Caco-2 (cell line): ENCODE measurements at regions not wholly inside any gene's neighbourhood (a gene's known extent, or its start where the extent isn't known, plus 50 kb on each side); places are given as distances from the start of the nearest gene placed in this dataset.

Experiments
- BruUV-seq: library from RNA; stranded (reverse); fragments of 400-500 nt; replicated peaks from 2 replicates; lab custom pipeline; 2021; lab: Mats Ljungman, UMichigan
- CTCF ChIA-PET: fragments of 300-600 bp; sonication (Branson Sonifier 250); formaldehyde crosslinking; loops from one replicate; lab custom pipeline; 2022; ENCODE audit warnings: antibody characterized with exemption; lab: Charles Lee
- POLR2A ChIA-PET: fragments of 300-600 bp; sonication (Branson Sonifier 250); formaldehyde crosslinking; loops from one replicate; lab custom pipeline; 2022; ENCODE audit warnings: antibody characterized with exemption; lab: Charles Lee
- DNase-seq, 2 experiments: peaks; one replicate each; pipeline versions ENCODE4 v3.0.0 to v3.0.0-alpha.2; 2020 to 2022
- H3K27me3 ChIP-seq: replicated peaks from 2 replicates; pipeline ENCODE4 v1.6.0; 2011; ENCODE audit warnings: low read length; ENCODE audit not compliant: control insufficient read depth, insufficient read depth
- H3K36me3 ChIP-seq: 2 replicates; pipeline ENCODE4 v1.5.1; 2011; ENCODE audit warnings: low read length; ENCODE audit not compliant: control insufficient read depth, insufficient read depth
- H3K4me1 ChIP-seq: fragments of 250-450 bp; sonication (Bioruptor Pico); 2 replicates; pipeline ENCODE4 v1.5.1; 2020; ENCODE audit warnings: mild to moderate bottlenecking
- H3K4me3 ChIP-seq: 2 replicates; pipeline ENCODE4 v1.5.1; 2011; ENCODE audit warnings: low read depth, mild to moderate bottlenecking, control low read depth, low read length
- H3K9me3 ChIP-seq: fragments of 250-450 bp; sonication (Bioruptor Pico); 2 replicates; pipeline ENCODE4 v1.5.1; 2020; ENCODE audit warnings: mild to moderate bottlenecking, moderate library complexity
- H3K27ac Mint-ChIP-seq: one replicate; pipeline ENCODE4 v1.8.0; 2022; ENCODE audit warnings: mixed read lengths; ENCODE audit not compliant: unreplicated experiment
- H3K27me3 Mint-ChIP-seq: one replicate; pipeline ENCODE4 v1.8.0; 2022; ENCODE audit warnings: mixed read lengths; ENCODE audit not compliant: insufficient read depth, unreplicated experiment
- H3K36me3 Mint-ChIP-seq: one replicate; pipeline ENCODE4 v1.8.0; 2022; ENCODE audit warnings: mild to moderate bottlenecking, mixed read lengths; ENCODE audit not compliant: insufficient read depth, unreplicated experiment
- H3K4me1 Mint-ChIP-seq: one replicate; pipeline ENCODE4 v1.8.0; 2022; ENCODE audit warnings: low read depth, mixed read lengths; ENCODE audit not compliant: unreplicated experiment
- H3K4me3 Mint-ChIP-seq: one replicate; pipeline ENCODE4 v1.8.0; 2022; ENCODE audit warnings: mild to moderate bottlenecking, moderate library complexity, mixed read lengths; ENCODE audit not compliant: unreplicated experiment
- H3K9me3 Mint-ChIP-seq: one replicate; pipeline ENCODE4 v1.8.0; 2022; ENCODE audit warnings: mixed read lengths; ENCODE audit not compliant: unreplicated experiment
- intact Hi-C: fragments of 100-400 bp; cut with micrococcal nuclease; formaldehyde crosslinking; loops from one replicate; pipeline ENCODE4 v1.10.0; 2022; ENCODE audit not compliant: unreplicated experiment
- TF ChIP-seq, protein P1 (sequence below), 2 experiments: fragments of 200-600 bp in 1 of 2; IDR thresholded peaks; 1 replicate in 1 of 2; 2 replicates in 1 of 2; pipeline versions ENCODE4 v1.5.1 to v1.8.0; 2011 to 2022; ENCODE audit warnings: antibody characterized with exemption in 1 of 2, control low read depth in 1 of 2, inconsistent platforms in 1 of 2, low read depth in 1 of 2, low read length in 1 of 2, mild to moderate bottlenecking in 1 of 2, moderate library complexity in 1 of 2; ENCODE audit not compliant: insufficient read depth in 1 of 2, severe bottlenecking in 1 of 2, unreplicated experiment in 1 of 2

DNA sequence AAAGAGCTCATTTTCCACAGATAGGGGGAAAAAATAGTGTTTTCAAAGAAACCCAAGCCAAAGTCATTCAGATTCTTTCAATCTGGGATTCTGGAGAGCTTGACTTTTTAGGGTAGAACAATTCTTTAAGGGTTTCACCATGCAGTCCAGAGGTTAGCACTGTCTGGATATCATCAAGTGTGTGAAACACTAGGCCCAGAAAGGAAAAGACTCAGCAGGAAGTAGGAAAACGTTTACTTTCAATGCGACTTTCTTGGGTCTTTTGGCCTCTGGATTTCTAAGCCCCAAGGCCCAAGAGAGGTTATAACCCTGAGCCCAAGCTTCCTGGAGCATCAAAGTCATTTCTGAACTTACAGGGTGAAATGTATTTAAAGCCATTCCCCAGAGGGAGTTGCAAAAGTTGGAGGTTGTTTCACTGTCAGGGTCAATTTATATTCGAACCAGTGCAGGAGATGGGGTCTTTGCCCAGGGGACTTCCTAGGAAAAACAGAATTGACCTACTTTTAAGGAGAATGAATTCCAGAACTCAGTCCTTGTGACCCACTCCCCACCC, 158.0 kb downstream of the C7orf25 start:
- POLR2A ChIA-PET, result no interaction called here
- H3K4me1 Mint-ChIP-seq, result no peaks in the 10 kb centered on the region

DNA sequence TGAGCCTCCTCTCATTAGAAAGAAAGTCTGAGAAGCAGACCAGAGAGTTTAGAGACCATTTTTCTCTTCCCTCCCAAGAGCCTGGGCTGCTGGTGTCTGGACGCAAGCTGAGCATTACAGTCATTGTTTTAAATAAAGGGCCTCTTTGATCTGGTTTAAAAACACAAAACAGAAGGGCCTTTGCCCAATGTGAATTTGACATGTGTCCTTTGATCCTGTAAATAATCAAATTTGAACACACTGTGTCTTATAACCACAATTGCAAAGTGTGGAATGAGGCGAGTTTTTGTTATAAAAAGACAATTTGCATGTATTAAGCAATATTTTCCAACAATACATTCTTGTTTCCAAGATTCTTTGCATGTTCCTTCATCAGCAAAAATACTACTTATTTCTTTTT, 158.5 kb downstream of the C7orf25 start:
- Histone ChIP-seq H3K4me3 (no peak overlapping the region), H3K27me3 (no peaks in the 10 kb centered on the region; the same call in none of the 2 replicates), H3K36me3 (no peaks in the 10 kb centered on the region), H3K4me1 (no peaks in the 10 kb centered on the region), H3K9me3 (no peaks in the 10 kb centered on the region)
- TF ChIP-seq, protein P1, sequence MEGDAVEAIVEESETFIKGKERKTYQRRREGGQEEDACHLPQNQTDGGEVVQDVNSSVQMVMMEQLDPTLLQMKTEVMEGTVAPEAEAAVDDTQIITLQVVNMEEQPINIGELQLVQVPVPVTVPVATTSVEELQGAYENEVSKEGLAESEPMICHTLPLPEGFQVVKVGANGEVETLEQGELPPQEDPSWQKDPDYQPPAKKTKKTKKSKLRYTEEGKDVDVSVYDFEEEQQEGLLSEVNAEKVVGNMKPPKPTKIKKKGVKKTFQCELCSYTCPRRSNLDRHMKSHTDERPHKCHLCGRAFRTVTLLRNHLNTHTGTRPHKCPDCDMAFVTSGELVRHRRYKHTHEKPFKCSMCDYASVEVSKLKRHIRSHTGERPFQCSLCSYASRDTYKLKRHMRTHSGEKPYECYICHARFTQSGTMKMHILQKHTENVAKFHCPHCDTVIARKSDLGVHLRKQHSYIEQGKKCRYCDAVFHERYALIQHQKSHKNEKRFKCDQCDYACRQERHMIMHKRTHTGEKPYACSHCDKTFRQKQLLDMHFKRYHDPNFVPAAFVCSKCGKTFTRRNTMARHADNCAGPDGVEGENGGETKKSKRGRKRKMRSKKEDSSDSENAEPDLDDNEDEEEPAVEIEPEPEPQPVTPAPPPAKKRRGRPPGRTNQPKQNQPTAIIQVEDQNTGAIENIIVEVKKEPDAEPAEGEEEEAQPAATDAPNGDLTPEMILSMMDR (IDR thresholded peaks at IDR 0.05; ENCODE audit: insufficient read depth in 1 of 2, low read depth in 1 of 2, low read length in 1 of 2, severe bottlenecking in 1 of 2, unreplicated experiment in 1 of 2), result no peak
- ChIA-PET CTCF (no interaction called here), POLR2A (no interaction called here)
- Mint-ChIP-seq H3K36me3 (no peaks in the 10 kb centered on the region), H3K27me3 (peaks cover 7% of the 10 kb centered on the region), H3K9me3 (no peaks in the 10 kb centered on the region), H3K4me3 (no peak overlapping the region), H3K4me1 (no peaks in the 10 kb centered on the region), H3K27ac (no peak overlapping the region)
- DNase-seq, result no peak
- intact Hi-C loops, result no loop called here
- BruUV-seq, result no TSS peak

More for the DNA sequence above, 158.0 kb downstream of the C7orf25 start:
- intact Hi-C loops, result no loop called here
- Histone ChIP-seq H3K4me3 (no peak overlapping the region), H3K9me3 (no peaks in the 10 kb centered on the region), H3K27me3 (no peaks in the 10 kb centered on the region; the same call in none of the 2 replicates), H3K4me1 (no peaks in the 10 kb centered on the region), H3K36me3 (no peaks in the 10 kb centered on the region)
- Mint-ChIP-seq H3K27ac (no peak overlapping the region), H3K9me3 (no peaks in the 10 kb centered on the region), H3K27me3 (peaks cover 10% of the 10 kb centered on the region), H3K4me3 (no peak overlapping the region), H3K36me3 (no peaks in the 10 kb centered on the region)
- BruUV-seq, result no TSS peak
- no peak for DNase-seq
- CTCF ChIA-PET, result no interaction called here
- TF ChIP-seq, protein P1 (IDR thresholded peaks at IDR 0.05; ENCODE audit: insufficient read depth in 1 of 2, low read depth in 1 of 2, low read length in 1 of 2, severe bottlenecking in 1 of 2, unreplicated experiment in 1 of 2), result no peak

DNA sequence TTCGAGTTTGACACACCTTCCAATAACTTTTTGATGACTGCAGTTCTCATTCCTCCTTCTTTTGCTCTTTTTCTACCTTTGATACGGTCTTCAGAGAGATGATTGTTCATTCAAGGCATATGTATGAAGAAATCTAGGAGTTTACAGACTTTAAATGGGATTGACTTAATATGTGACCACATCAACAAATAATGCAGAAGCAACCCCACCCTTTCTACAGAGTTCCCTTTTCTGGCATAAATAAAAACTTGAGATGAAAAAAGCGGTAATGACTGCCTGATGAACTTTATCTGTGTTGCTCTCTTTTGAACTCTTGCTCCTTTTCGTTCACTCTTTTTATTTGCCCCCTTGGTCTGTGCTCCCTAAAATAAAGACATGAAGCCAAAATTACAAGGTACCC, 161.7 kb downstream of the C7orf25 start:
- POLR2A ChIA-PET, result no interaction called here

More for the DNA sequence above, 161.7 kb downstream of the C7orf25 start:
- H3K27ac Mint-ChIP-seq, result no peak overlapping the region
- H3K4me3 Mint-ChIP-seq, result no peak overlapping the region
- intact Hi-C loops, result no loop called here
- H3K4me3 ChIP-seq, result no peak overlapping the region
- no peaks in the 10 kb centered on the region for H3K9me3 ChIP-seq
- H3K36me3 ChIP-seq, result no peaks in the 10 kb centered on the region
- peaks cover 7% of the 10 kb centered on the region for H3K27me3 Mint-ChIP-seq
- no peaks in the 10 kb centered on the region for H3K4me1 Mint-ChIP-seq
- CTCF ChIA-PET, result no interaction called here
- no peaks in the 10 kb centered on the region for H3K36me3 Mint-ChIP-seq
- H3K27me3 ChIP-seq, result no peaks in the 10 kb centered on the region; the same call in 1 of the 2 replicates
- no TSS peak for BruUV-seq
- H3K4me1 ChIP-seq, result no peaks in the 10 kb centered on the region
- no peaks in the 10 kb centered on the region for H3K9me3 Mint-ChIP-seq
- TF ChIP-seq, protein P1 (IDR thresholded peaks at IDR 0.05; ENCODE audit: insufficient read depth in 1 of 2, low read depth in 1 of 2, low read length in 1 of 2, severe bottlenecking in 1 of 2, unreplicated experiment in 1 of 2), result no peak
- DNase-seq, result no peak
